ENCODE measurements at regions not wholly inside any gene's neighbourhood (a gene's known extent, or its start where the extent isn't known, plus 50 kb on each side); places are given as distances from the start of the nearest gene placed in this dataset.

DNA sequence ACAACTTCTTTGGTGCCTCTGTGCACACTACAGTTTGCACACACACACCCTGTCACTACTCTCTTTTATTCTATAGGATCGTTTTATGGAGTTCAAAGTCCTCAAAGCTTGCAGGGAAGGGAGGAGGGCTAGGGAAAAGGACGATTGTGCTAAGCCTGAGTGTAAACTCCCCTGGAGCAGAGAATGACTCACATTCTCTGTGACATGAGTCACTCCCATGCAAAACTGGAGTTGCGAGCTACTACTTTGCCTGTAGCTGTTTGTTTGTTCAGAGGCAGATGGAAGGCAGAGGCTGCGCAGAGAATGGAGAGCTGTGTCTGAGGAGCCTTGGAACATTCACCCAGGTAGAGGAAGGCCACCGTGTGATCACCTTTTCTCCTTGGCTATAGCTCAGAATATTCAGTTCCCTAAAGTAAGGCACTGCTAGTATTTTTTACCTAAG lies 80.5 kb upstream of the MBNL2 start:
- TF ChIP-seq, protein P1, sequence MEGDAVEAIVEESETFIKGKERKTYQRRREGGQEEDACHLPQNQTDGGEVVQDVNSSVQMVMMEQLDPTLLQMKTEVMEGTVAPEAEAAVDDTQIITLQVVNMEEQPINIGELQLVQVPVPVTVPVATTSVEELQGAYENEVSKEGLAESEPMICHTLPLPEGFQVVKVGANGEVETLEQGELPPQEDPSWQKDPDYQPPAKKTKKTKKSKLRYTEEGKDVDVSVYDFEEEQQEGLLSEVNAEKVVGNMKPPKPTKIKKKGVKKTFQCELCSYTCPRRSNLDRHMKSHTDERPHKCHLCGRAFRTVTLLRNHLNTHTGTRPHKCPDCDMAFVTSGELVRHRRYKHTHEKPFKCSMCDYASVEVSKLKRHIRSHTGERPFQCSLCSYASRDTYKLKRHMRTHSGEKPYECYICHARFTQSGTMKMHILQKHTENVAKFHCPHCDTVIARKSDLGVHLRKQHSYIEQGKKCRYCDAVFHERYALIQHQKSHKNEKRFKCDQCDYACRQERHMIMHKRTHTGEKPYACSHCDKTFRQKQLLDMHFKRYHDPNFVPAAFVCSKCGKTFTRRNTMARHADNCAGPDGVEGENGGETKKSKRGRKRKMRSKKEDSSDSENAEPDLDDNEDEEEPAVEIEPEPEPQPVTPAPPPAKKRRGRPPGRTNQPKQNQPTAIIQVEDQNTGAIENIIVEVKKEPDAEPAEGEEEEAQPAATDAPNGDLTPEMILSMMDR (IDR thresholded peaks at IDR 0.05) = no peak
- peak; percentile 49 for TF ChIP-seq POLR2A (IDR thresholded peaks at IDR 0.05)
